Endometrium (tissue), 2 donors: ENCODE measurements at regions not wholly inside any gene's neighbourhood (a gene's known extent, or its start where the extent isn't known, plus 50 kb on each side); places are given as distances from the start of the nearest gene placed in this dataset.

Source experiments
- FAIRE-seq: peaks from 2 replicates; lab custom pipeline; 2012; peaks lifted over from hg19 to GRCh38; lab: Jason Lieb, UNC
- donor health status: control.
- donor health status: control.

DNA sequence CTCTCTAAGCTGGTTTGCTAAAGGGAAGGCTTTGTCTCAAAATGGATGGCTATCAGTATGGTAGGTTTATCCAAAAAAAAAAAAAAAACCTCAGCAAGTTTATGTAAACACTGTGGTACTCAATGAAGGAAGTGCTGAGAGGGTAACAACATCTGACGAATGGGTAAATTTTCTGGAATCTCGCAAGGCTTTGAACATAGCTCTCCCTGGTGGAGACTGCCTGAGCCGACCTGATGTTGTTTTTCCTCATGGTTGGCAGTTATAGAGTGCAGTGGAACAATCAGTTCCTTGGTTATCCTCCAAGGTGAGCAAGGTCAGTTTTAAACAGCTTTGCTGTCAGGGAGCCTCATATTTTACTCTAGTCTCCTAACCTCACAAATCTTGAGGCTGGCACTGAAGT lies 94.6 kb downstream of the ZPLD1 start:
- no peak for FAIRE-seq

- no peak for FAIRE-seq
These were observed 95.8 kb downstream of the ZPLD1 start for GRCh38 chr3:102530415-102531181.

GRCh38 chr3:102531686-102532085 lies 96.9 kb downstream of the ZPLD1 start:
- FAIRE-seq, result no peak

DNA sequence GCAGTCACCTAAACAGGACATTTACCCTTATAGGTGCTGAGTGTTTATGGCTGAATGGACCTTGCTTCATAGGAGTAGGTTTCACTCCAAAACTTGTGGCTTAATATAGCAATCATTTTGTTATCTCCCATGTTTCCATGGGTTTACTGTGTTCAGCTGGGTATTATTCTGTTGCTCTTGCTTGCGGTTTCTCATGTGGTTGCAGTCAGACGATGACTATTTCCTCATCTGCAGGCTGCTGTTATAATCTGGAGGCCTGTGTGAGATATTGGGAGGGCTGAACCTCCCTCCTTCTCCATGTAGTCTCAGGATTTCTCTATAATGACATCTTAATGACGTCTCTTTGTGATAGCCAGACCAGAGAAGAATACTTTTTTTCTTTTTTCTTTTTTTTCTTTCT lies 98.1 kb downstream of the ZPLD1 start:
- no peak for FAIRE-seq

DNA sequence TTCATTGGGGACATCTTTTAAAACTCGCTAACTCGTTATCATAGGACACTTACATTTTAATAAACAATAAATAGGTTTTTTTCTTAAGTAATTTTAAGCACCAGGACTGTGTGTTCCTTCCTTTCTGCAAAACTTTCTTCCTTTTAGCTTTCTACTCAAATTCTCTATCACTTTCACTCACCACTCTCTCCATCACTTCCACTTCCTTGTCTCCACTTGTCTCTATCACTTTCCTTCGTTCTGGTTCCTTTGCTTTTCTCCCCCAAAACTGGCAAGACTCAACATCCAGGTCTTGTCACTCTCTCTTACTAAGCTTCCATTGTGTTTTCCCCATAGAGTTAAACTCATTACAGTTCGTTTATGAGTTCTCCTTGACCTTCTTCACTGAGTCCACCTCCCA lies 99.0 kb downstream of the ZPLD1 start:
- FAIRE-seq, result no peak

GRCh38 chr3:102536456-102536855 lies 101.6 kb downstream of the ZPLD1 start:
- peak; percentile 74 for FAIRE-seq

GRCh38 chr3:102537123-102537522 lies 102.3 kb downstream of the ZPLD1 start:
- no peak for FAIRE-seq

- no peak for FAIRE-seq
These were observed 109.9 kb downstream of the ZPLD1 start for GRCh38 chr3:102544741-102545140.

DNA sequence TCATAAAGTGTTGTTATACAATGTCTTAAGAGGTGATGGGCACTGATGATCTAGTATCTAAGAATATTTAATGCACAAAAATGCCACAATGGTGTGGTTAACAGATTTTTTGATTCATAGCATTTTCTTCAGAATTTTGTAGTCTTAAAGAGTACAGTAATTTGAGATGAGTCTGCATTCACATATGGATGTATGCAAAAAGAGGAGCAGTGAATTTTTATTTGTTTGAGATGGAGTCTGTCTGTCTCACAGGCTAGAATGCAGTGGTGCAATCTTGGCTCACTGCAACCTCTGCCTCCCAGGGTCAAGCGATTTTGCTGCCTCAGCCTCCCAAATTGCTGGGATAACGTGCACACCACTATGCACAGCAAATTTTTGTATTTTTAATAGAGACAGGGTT lies 110.5 kb downstream of the ZPLD1 start:
- FAIRE-seq, result no peak

GRCh38 chr3:102553876-102554275 lies 119.1 kb downstream of the ZPLD1 start:
- FAIRE-seq, result no peak

- FAIRE-seq, result no peak
These were observed 135.7 kb downstream of the ZPLD1 start for GRCh38 chr3:102570511-102570910.

GRCh38 chr3:102571006-102571405 lies 136.2 kb downstream of the ZPLD1 start:
- FAIRE-seq, result no peak

DNA sequence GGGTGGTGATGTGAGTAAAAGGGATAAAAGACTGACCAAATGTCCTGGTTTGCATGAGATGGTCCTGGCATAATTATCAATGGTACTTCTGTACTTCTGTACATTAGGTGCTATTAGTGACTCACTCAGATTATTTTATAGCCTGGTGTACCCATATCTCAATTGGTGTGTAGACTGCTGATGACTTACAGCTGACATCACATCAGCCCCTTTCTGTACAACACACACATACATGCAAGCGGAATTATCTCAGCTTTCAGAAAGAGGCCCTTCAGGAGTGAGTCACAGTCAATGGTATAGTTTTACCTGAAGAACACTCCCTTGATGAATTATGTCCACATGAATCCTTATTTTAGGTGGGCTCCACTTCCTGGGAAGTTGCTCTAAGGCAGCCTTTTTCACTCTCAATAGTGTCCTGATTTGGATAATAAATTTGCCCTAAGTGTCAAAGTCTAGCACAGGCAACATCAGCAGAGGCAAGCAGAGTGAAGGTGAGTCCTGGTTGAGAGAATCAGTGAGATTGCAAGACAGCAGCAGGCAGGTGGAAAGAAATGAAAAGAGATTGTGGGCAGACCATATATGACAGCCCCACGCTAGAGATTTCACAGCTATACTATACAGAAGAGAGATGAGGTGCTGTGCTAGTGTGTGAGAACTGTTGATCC lies 137.0 kb downstream of the ZPLD1 start:
- no peak for FAIRE-seq

DNA sequence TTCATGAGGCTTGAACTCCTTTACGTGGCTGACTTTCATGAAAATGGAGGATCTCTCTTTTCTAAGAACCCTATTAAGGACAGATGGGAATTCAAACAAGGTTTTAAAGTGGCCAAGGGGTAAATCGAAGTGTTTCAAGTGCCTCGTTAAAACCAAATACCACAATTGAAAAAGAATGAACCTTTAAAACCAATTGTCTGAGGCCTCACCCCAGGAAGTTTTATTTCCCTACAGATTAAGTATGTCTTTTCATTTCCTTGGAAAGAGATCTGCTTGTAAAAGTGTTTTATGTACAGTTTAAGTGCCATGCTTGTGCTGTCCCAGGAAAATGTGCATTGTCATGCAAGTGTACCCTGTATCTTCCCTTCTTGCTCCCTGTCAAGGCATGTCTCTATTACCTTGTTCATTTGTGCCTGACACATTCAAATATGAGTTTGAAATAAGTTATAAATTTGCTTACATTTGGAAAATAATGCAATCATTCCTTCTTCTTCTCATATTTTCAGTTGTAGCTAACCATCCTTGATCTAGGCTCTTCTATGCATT lies 138.7 kb downstream of the ZPLD1 start:
- FAIRE-seq, result no peak

GRCh38 chr3:102574355-102574754 lies 139.5 kb downstream of the ZPLD1 start:
- no peak for FAIRE-seq

GRCh38 chr3:102576651-102577050 lies 141.8 kb downstream of the ZPLD1 start:
- FAIRE-seq, result no peak

DNA sequence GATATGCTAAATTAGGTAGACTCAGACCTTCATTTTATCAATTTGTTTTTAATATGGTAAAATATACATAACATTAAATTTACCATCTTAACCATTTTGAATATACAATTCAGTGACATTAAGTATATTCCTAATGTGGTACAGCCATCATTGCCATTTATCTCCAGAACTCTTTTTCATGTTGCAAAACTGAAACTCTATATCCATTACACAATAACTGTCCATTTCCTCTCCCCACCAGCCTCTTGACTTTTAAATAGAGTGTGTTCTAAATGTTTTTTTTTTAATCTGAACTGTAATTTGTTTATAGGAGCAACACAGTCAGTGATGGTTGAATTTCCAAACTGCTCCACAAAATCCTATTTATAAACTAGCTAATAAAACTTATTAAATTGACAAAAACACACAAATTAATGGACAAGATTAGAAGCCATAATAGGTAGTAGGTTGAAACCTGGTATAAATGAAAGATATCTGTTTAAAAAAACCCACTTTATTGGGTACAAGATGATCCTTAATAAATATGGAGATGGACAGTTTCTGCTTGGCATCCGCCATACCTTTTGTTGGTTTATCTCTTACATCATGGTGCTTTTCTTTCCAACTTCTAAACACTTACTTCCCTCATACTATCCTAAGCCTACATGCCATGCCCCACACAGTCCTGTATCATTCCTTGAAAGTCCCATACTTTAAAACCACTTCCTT lies 142.4 kb downstream of the ZPLD1 start:
- FAIRE-seq, result no peak

GRCh38 chr3:102580760-102581159 lies 145.9 kb downstream of the ZPLD1 start:
- no peak for FAIRE-seq

- FAIRE-seq, result no peak
These were observed 151.7 kb downstream of the ZPLD1 start for GRCh38 chr3:102586485-102586884.

- peak; percentile 78 for FAIRE-seq
These were observed 159.2 kb downstream of the ZPLD1 start for GRCh38 chr3:102593812-102594602.

- FAIRE-seq, result no peak
These were observed 160.2 kb downstream of the ZPLD1 start for GRCh38 chr3:102595057-102595456.
